IMR-90 (cell line): ENCODE measurements at regions not wholly inside any gene's neighbourhood (a gene's known extent, or its start where the extent isn't known, plus 50 kb on each side); places are given as distances from the start of the nearest gene placed in this dataset.

Experiments
- ATAC-seq: fragments of 200-7000 bp; cut with Tn5 transposase; 2 replicates; pipeline ENCODE4 v1.9.1; 2020; ENCODE audit warnings: low read depth, mild to moderate bottlenecking, moderate library complexity
- BruUV-seq: library from RNA; stranded (reverse); fragments of 400-500 nt; replicated peaks from 2 replicates; lab custom pipeline; 2021; lab: Mats Ljungman, UMichigan
- CTCF ChIA-PET: fragments of 300-600 bp; formaldehyde crosslinking; extraction: SDS; loops from one replicate; lab custom pipeline; 2021; ENCODE audit warnings: antibody characterized with exemption; lab: Yijun Ruan, JAX
- POLR2A ChIA-PET: fragments of 300-600 bp; sonication (Branson Sonifier 250); formaldehyde crosslinking; loops from one replicate; lab custom pipeline; 2022; ENCODE audit warnings: antibody characterized with exemption; ENCODE audit not compliant: unreplicated experiment; lab: Charles Lee
- DNase-seq: peaks from one replicate; pipeline ENCODE4 v3.0.0; 2013
- H2AFZ ChIP-seq: replicated peaks from 2 replicates; pipeline ENCODE3; 2013; ENCODE audit warnings: low read length, mild to moderate bottlenecking; ENCODE audit not compliant: poor library complexity
- H2AK5ac ChIP-seq: 2 replicates; pipeline ENCODE4 v1.6.1; 2013; ENCODE audit warnings: low read depth, low read length, inconsistent platforms
- H2AK9ac ChIP-seq: replicated peaks from 2 replicates; pipeline ENCODE3; 2013; ENCODE audit warnings: mild to moderate bottlenecking, low read depth, low read length, moderate library complexity; ENCODE audit not compliant: poor library complexity
- H2BK120ac ChIP-seq: 2 replicates; pipeline ENCODE4 v1.6.1; 2013; ENCODE audit warnings: low read depth, low read length, inconsistent platforms
- H2BK15ac ChIP-seq: 3 replicates; pipeline ENCODE4 v1.6.1; 2013; ENCODE audit warnings: low read depth, low read length, inconsistent platforms
- H2BK20ac ChIP-seq: 2 replicates; pipeline ENCODE4 v1.6.1; 2013; ENCODE audit warnings: low read depth, mild to moderate bottlenecking, inconsistent platforms, low read length, moderate library complexity
- H2BK5ac ChIP-seq: 2 replicates; pipeline ENCODE4 v1.6.1; 2013; ENCODE audit warnings: mild to moderate bottlenecking, low read depth, low read length, inconsistent platforms; ENCODE audit not compliant: poor library complexity, severe bottlenecking
- H3K14ac ChIP-seq: replicated peaks from 2 replicates; pipeline ENCODE4 v1.6.1; 2013; ENCODE audit warnings: low read depth, low read length, inconsistent platforms
- H3K18ac ChIP-seq: 2 replicates; pipeline ENCODE4 v1.6.1; 2013; ENCODE audit warnings: low read depth, low read length, control low read depth
- H3K23ac ChIP-seq: 2 replicates; pipeline ENCODE4 v1.6.1; 2013; ENCODE audit warnings: low read depth, low read length, inconsistent platforms
- H3K27ac ChIP-seq: 2 replicates; pipeline ENCODE4 v1.5.1; 2013; ENCODE audit warnings: mild to moderate bottlenecking, control low read depth, low read length; ENCODE audit not compliant: insufficient read depth
- H3K27me3 ChIP-seq: 2 replicates; pipeline ENCODE4 v1.6.1; 2013; ENCODE audit warnings: low read length; ENCODE audit not compliant: control insufficient read depth, insufficient read depth
- H3K36me3 ChIP-seq: 2 replicates; pipeline ENCODE4 v1.6.1; 2013; ENCODE audit warnings: low read length, mixed read lengths; ENCODE audit not compliant: control insufficient read depth, insufficient read depth
- H3K4ac ChIP-seq: 2 replicates; pipeline ENCODE4 v1.6.1; 2013; ENCODE audit warnings: low read depth, low read length, inconsistent platforms
- H3K4me1 ChIP-seq: 2 replicates; pipeline ENCODE4 v1.6.1; 2013; ENCODE audit warnings: low read length, mixed read lengths; ENCODE audit not compliant: control insufficient read depth, insufficient read depth
- H3K4me2 ChIP-seq: 2 replicates; pipeline ENCODE4 v1.6.1; 2013; ENCODE audit warnings: low read depth, mild to moderate bottlenecking, control low read depth, low read length, moderate library complexity
- H3K4me3 ChIP-seq: 2 replicates; pipeline ENCODE4 v1.5.1; 2013; ENCODE audit warnings: low read depth, mild to moderate bottlenecking, control low read depth, low read length, moderate library complexity; ENCODE audit not compliant: insufficient read depth
- H3K56ac ChIP-seq: 2 replicates; pipeline ENCODE4 v1.6.1; 2013; ENCODE audit warnings: low read length, inconsistent platforms; ENCODE audit not compliant: insufficient read depth; ENCODE audit errors: extremely low read depth
- H3K79me1 ChIP-seq, 2 experiments: 2 replicates each; pipeline ENCODE4 v1.6.1; 2013; ENCODE audit warnings: low read length in 2 of 2, inconsistent platforms in 1 of 2, low read depth in 1 of 2
- H3K9ac ChIP-seq: 2 replicates; pipeline ENCODE4 v1.6.1; 2013; ENCODE audit warnings: low read depth, low read length, control low read depth
- H3K9me1 ChIP-seq: 2 replicates; pipeline ENCODE4 v1.6.1; 2013; ENCODE audit warnings: low read length, inconsistent platforms; ENCODE audit not compliant: insufficient read depth
- H3K9me3 ChIP-seq: 2 replicates; pipeline ENCODE4 v1.6.1; 2013; ENCODE audit warnings: low read length; ENCODE audit not compliant: control insufficient read depth, insufficient read depth
- H4K20me1 ChIP-seq: 2 replicates; pipeline ENCODE4 v1.6.1; 2013; ENCODE audit warnings: low read length, inconsistent platforms; ENCODE audit not compliant: insufficient read depth
- H4K5ac ChIP-seq: 2 replicates; pipeline ENCODE4 v1.6.1; 2013; ENCODE audit warnings: mild to moderate bottlenecking, low read depth, low read length, control low read depth
- H4K8ac ChIP-seq, 2 experiments: 2 replicates each; pipeline ENCODE4 v1.6.1; 2013; ENCODE audit warnings: low read depth in 2 of 2, low read length in 2 of 2, control low read depth in 1 of 2, inconsistent platforms in 1 of 2
- H4K91ac ChIP-seq: 2 replicates; pipeline ENCODE4 v1.6.1; 2013; ENCODE audit warnings: low read depth, low read length, inconsistent platforms; ENCODE audit not compliant: insufficient read depth
- BHLHE40 ChIP-seq: fragments of 150-350 bp; IDR thresholded peaks from 2 replicates; pipeline ENCODE4 v1.6.1; 2016; ENCODE audit warnings: mild to moderate bottlenecking, low read depth, low read length
- CEBPB ChIP-seq: IDR thresholded peaks from 2 replicates; pipeline ENCODE4 v1.6.1; 2012; ENCODE audit warnings: low read depth, low read length, improper control_type of control experiment
- MAFK ChIP-seq: IDR thresholded peaks from 2 replicates; pipeline ENCODE4 v1.6.1; 2012; ENCODE audit warnings: low read depth, low read length, improper control_type of control experiment
- MAZ ChIP-seq: IDR thresholded peaks from 2 replicates; pipeline ENCODE4 v1.6.1; 2012; ENCODE audit warnings: low read depth, mild to moderate bottlenecking, low read length, improper control_type of control experiment, moderate library complexity, borderline replicate concordance
- NFE2L2 ChIP-seq: fragments of 150-350 bp; IDR thresholded peaks from 2 replicates; pipeline ENCODE4 v1.6.1; 2016; ENCODE audit warnings: low read depth, mild to moderate bottlenecking, low read length
- POLR2A ChIP-seq: IDR thresholded peaks from 2 replicates; pipeline ENCODE4 v1.6.1; 2012; ENCODE audit warnings: mild to moderate bottlenecking, low read depth, low read length
- RFX5 ChIP-seq: IDR thresholded peaks from 2 replicates; pipeline ENCODE4 v1.8.0; 2012; ENCODE audit warnings: low read depth, mild to moderate bottlenecking, low read length, moderate library complexity
- SMC3 ChIP-seq: fragments of 150-350 bp; IDR thresholded peaks from 2 replicates; pipeline ENCODE4 v1.6.1; 2016; ENCODE audit warnings: low read depth, mild to moderate bottlenecking, antibody characterized with exemption, low read length, moderate library complexity
- USF2 ChIP-seq: fragments of 150-350 bp; IDR thresholded peaks from 2 replicates; pipeline ENCODE4 v1.6.1; 2017; ENCODE audit warnings: mild to moderate bottlenecking, antibody characterized with exemption, low read length, low read depth
- WGBS, 2 experiments: methylation state at CpG; one replicate each; pipeline versions ENCODE4 v1.1.5 to v1.1.7; 2013; ENCODE audit warnings: missing lambda C conversion rate in 2 of 2; ENCODE audit not compliant: insufficient read length in 1 of 2; ENCODE audit errors: extremely low coverage in 2 of 2; 5-methylcytosine and 5-hydroxymethylcytosine counted together
- dilution Hi-C: fragments of 300-500 bp; cut with HindIII; formaldehyde crosslinking; loops from one replicate; pipeline ENCODE4 v1.14.3; 2018; ENCODE audit warnings: low sequenced_read_pairs; ENCODE audit not compliant: unreplicated experiment
- in situ Hi-C: fragments of 300-500 bp; cut with MboI; formaldehyde crosslinking; loops from 3 replicates; pipeline ENCODE4 v1.14.3; 2019; ENCODE audit warnings: low sequenced_read_pairs, inconsistent platforms, mixed read lengths
- intact Hi-C: fragments of 100-400 bp; cut with micrococcal nuclease; formaldehyde crosslinking; loops from 2 replicates; pipeline ENCODE4 v1.10.0; 2022

- H3K9me1 ChIP-seq, result no peaks in the 10 kb centered on the region
- TF ChIP-seq CEBPB (no peak), NFE2L2 (no peak), MAFK (no peak), USF2 (no peak), BHLHE40 (no peak), RFX5 (no peak), MAZ (no peak), SMC3 (no peak), POLR2A (no peak)
- no peak overlapping the region for H3K4me3 ChIP-seq
- H3K23ac ChIP-seq, result no peak overlapping the region
- DNase-seq (no peak), ATAC-seq (no peak)
- no peaks in the 10 kb centered on the region for H3K79me1 ChIP-seq
- H3K9ac ChIP-seq, result no peak overlapping the region
- H2BK15ac ChIP-seq, result no peak overlapping the region
- H3K56ac ChIP-seq, result no peak overlapping the region
- H2BK20ac ChIP-seq, result no peak overlapping the region
- H2AK5ac ChIP-seq, result no peak overlapping the region
- no peak overlapping the region for H4K91ac ChIP-seq
- no peak overlapping the region for H3K27ac ChIP-seq
- H2BK5ac ChIP-seq, result no peak overlapping the region
- no peaks in the 10 kb centered on the region for H3K4me1 ChIP-seq
- H2AK9ac ChIP-seq, result no peak overlapping the region
- H2AFZ ChIP-seq, result no peak overlapping the region
- dilution Hi-C loops (no loop called here), intact Hi-C loops (no loop called here), in situ Hi-C loops (no loop called here)
- H3K14ac ChIP-seq, result no peak overlapping the region
- H3K4me2 ChIP-seq, result no peak overlapping the region
- no peak overlapping the region for H4K5ac ChIP-seq
- no peak overlapping the region for H3K4ac ChIP-seq
- no peak overlapping the region for H3K18ac ChIP-seq
- no peaks in the 10 kb centered on the region for H3K9me3 ChIP-seq
- H4K8ac ChIP-seq, result no peak overlapping the region
- peaks cover 22% of the 10 kb centered on the region for H3K27me3 ChIP-seq
- ChIA-PET POLR2A (no interaction called here), CTCF (interaction anchor here (0.7 to 1.9 kb wide), 2 partner anchors 11 to 327 kb away, joined by 6 read pairs; no protein-coding TSS in a partner anchor)
- 34% methylated on average over 4 of the region's 21 CpGs; no CpG with 5 or more reads in 1 of the 2 experiments for WGBS, 2 experiments
- no peaks in the 10 kb centered on the region for H4K20me1 ChIP-seq
- BruUV-seq, result no TSS peak
- H3K36me3 ChIP-seq, result no peaks in the 10 kb centered on the region
- H2BK120ac ChIP-seq, result no peak overlapping the region
Measured at GRCh38 chr4:108370291-108371141, 201.8 kb upstream of the LEF1 start.
